ENCODE measurements at regions not wholly inside any gene's neighbourhood (a gene's known extent, or its start where the extent isn't known, plus 50 kb on each side); places are given as distances from the start of the nearest gene placed in this dataset.

DNA sequence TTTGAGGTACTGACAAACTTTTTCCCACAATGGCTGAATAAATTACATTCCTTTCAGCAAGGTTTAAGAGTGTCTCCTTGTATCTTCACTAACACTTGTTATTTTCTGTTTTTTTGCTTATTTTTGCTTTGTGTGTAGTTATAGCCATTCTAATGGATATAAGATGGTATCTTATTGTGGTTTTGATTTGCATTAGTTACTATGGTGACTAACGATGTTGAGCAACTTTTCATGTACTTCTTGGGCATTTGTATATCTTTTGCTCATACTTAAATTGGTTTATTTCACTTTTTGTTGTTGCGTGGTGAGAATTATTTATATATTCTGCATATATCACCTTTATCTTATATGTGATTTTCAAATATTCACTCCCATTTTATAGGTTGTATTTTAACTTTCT lies 79.9 kb upstream of the FSIP2 start (continued):
- no peak for TF ChIP-seq CSDC2 (CRISPR knock-in tag; IDR thresholded peaks at IDR 0.05)
- TF ChIP-seq TCF4 (CRISPR knock-in tag; IDR thresholded peaks at IDR 0.05; ENCODE audit: borderline replicate concordance) = no peak
- TF ChIP-seq ZFP30 (CRISPR knock-in tag; IDR thresholded peaks at IDR 0.05) = no peak
- TF ChIP-seq ISL1 (CRISPR knock-in tag; IDR thresholded peaks at IDR 0.05) = no peak

DNA sequence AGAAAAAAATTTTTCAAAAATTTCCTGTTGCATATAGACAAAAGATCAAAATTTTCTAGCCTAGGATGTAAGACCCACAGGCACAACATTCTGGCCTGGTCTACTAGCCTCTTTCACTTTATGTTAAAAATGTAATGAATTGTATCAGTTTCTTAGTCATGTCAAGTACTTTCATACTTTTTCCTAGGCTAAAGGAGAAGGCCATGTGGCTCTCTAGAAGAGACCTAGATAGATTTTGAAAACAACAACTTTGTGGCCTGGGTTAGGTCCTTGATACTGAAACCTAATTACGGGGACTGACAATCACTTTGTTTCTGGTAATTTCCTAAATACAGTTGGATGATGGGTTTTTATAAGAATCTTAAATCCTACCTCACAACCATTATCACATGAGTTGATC lies 74.8 kb upstream of the FSIP2 start:
- TF ChIP-seq RARB (CRISPR knock-in tag; IDR thresholded peaks at IDR 0.05) (no peak), BACH2 (CRISPR knock-in tag; IDR thresholded peaks at IDR 0.05; ENCODE audit: borderline replicate concordance) (no peak), ISL1 (CRISPR knock-in tag; IDR thresholded peaks at IDR 0.05) (no peak), ZNF8 (CRISPR knock-in tag; IDR thresholded peaks at IDR 0.05) (no peak), TOX (CRISPR knock-in tag; IDR thresholded peaks at IDR 0.05; ENCODE audit: borderline replicate concordance) (no peak), OSR1 (CRISPR knock-in tag; IDR thresholded peaks at IDR 0.05) (no peak)
- TF ChIP-seq, protein P1, sequence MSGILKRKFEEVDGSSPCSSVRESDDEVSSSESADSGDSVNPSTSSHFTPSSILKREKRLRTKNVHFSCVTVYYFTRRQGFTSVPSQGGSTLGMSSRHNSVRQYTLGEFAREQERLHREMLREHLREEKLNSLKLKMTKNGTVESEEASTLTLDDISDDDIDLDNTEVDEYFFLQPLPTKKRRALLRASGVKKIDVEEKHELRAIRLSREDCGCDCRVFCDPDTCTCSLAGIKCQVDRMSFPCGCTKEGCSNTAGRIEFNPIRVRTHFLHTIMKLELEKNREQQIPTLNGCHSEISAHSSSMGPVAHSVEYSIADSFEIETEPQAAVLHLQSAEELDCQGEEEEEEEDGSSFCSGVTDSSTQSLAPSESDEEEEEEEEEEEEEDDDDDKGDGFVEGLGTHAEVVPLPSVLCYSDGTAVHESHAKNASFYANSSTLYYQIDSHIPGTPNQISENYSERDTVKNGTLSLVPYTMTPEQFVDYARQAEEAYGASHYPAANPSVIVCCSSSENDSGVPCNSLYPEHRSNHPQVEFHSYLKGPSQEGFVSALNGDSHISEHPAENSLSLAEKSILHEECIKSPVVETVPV (CRISPR knock-in tag; IDR thresholded peaks at IDR 0.05) = no peak
- TF ChIP-seq, protein P2, sequence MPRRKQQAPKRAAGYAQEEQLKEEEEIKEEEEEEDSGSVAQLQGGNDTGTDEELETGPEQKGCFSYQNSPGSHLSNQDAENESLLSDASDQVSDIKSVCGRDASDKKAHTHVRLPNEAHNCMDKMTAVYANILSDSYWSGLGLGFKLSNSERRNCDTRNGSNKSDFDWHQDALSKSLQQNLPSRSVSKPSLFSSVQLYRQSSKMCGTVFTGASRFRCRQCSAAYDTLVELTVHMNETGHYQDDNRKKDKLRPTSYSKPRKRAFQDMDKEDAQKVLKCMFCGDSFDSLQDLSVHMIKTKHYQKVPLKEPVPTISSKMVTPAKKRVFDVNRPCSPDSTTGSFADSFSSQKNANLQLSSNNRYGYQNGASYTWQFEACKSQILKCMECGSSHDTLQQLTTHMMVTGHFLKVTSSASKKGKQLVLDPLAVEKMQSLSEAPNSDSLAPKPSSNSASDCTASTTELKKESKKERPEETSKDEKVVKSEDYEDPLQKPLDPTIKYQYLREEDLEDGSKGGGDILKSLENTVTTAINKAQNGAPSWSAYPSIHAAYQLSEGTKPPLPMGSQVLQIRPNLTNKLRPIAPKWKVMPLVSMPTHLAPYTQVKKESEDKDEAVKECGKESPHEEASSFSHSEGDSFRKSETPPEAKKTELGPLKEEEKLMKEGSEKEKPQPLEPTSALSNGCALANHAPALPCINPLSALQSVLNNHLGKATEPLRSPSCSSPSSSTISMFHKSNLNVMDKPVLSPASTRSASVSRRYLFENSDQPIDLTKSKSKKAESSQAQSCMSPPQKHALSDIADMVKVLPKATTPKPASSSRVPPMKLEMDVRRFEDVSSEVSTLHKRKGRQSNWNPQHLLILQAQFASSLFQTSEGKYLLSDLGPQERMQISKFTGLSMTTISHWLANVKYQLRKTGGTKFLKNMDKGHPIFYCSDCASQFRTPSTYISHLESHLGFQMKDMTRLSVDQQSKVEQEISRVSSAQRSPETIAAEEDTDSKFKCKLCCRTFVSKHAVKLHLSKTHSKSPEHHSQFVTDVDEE (CRISPR knock-in tag; IDR thresholded peaks at IDR 0.05) = no peak
- TF ChIP-seq, protein P3, sequence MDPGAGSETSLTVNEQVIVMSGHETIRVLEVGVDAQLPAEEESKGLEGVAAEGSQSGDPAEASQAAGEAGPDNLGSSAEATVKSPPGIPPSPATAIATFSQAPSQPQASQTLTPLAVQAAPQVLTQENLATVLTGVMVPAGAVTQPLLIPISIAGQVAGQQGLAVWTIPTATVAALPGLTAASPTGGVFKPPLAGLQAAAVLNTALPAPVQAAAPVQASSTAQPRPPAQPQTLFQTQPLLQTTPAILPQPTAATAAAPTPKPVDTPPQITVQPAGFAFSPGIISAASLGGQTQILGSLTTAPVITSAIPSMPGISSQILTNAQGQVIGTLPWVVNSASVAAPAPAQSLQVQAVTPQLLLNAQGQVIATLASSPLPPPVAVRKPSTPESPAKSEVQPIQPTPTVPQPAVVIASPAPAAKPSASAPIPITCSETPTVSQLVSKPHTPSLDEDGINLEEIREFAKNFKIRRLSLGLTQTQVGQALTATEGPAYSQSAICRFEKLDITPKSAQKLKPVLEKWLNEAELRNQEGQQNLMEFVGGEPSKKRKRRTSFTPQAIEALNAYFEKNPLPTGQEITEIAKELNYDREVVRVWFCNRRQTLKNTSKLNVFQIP (CRISPR knock-in tag; IDR thresholded peaks at IDR 0.05; ENCODE audit: borderline replicate concordance, low read depth) = no peak
- ATAC-seq = no peak

DNA sequence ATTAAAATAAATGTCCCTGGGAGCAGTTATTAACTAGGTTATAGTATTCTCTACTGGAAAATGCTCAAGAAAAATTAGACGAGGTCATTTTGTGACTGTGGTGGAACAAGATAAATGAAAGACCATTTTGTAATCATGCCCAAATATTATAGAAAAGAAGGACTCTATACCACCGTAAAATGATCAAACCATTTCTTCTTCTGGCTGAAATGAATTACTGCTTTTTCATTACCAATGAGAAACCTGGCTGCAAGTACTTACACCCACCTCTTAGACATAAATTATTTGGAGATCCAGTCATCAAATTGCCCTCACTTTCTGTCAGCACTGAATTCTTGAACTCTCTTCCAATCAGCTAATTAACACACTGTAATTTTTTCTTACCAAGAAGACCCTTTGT lies 74.2 kb upstream of the FSIP2 start:
- no peak for ATAC-seq
- no peak for TF ChIP-seq ISL1 (CRISPR knock-in tag; IDR thresholded peaks at IDR 0.05)
- no peak for TF ChIP-seq ZFP30 (CRISPR knock-in tag; IDR thresholded peaks at IDR 0.05)
- TF ChIP-seq CSDC2 (CRISPR knock-in tag; IDR thresholded peaks at IDR 0.05) = no peak
- no peak for TF ChIP-seq ZNF565 (CRISPR knock-in tag; conservative IDR thresholded peaks at IDR 0.05; ENCODE audit: low read depth)

DNA sequence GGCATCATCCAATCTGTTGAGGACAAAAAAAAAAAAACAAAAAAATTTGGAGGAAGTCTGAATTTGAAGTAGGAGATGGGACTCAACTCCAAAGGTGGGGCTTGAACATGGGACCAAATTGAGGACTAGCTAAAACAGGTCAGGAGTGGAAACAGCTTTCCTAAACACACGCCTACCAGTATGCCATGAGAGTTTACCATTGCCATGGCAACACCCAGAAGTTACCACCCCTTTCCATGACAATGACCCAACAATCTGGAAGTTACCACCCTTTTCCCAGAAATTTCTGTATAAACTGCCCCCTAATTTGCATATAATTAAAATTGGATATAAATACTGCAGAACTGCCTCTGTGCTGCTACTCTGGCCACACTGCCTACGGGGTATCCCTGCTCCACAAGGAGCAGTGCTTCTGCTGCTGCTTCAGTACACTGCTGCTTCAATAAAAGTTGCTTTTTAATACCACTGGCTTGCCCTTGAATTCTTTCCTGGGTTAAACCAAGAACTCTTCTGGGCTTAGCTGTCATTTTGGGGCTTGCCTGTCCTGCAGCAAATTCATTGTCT lies 73.3 kb upstream of the FSIP2 start:
- ATAC-seq = no peak
- no peak for TF ChIP-seq CSDC2 (CRISPR knock-in tag; IDR thresholded peaks at IDR 0.05)
- TF ChIP-seq RARB (CRISPR knock-in tag; IDR thresholded peaks at IDR 0.05) = no peak
- TF ChIP-seq GLIS3 (CRISPR knock-in tag; IDR thresholded peaks at IDR 0.05) = no peak
- TF ChIP-seq, protein P1 (CRISPR knock-in tag; IDR thresholded peaks at IDR 0.05) = no peak
- TF ChIP-seq ZFP3 (CRISPR knock-in tag; IDR thresholded peaks at IDR 0.05) = no peak
- no peak for TF ChIP-seq ZFP30 (CRISPR knock-in tag; IDR thresholded peaks at IDR 0.05)
- TF ChIP-seq ARNTL (CRISPR knock-in tag; IDR thresholded peaks at IDR 0.05; ENCODE audit: borderline replicate concordance, low read depth) = no peak
- TF ChIP-seq ZNF8 (CRISPR knock-in tag; IDR thresholded peaks at IDR 0.05) = no peak
- no peak for TF ChIP-seq BACH2 (CRISPR knock-in tag; IDR thresholded peaks at IDR 0.05; ENCODE audit: borderline replicate concordance)
- TF ChIP-seq OSR1 (CRISPR knock-in tag; IDR thresholded peaks at IDR 0.05) = no peak
- no peak for TF ChIP-seq ISL1 (CRISPR knock-in tag; IDR thresholded peaks at IDR 0.05)
- TF ChIP-seq, protein P3 (CRISPR knock-in tag; IDR thresholded peaks at IDR 0.05; ENCODE audit: borderline replicate concordance, low read depth) = no peak
- no peak for TF ChIP-seq ZNF70 (CRISPR knock-in tag; IDR thresholded peaks at IDR 0.05)
- TF ChIP-seq ESRRG (CRISPR knock-in tag; IDR thresholded peaks at IDR 0.05) = no peak
- TF ChIP-seq, protein P2 (CRISPR knock-in tag; IDR thresholded peaks at IDR 0.05) = no peak
- TF ChIP-seq, protein P4, sequence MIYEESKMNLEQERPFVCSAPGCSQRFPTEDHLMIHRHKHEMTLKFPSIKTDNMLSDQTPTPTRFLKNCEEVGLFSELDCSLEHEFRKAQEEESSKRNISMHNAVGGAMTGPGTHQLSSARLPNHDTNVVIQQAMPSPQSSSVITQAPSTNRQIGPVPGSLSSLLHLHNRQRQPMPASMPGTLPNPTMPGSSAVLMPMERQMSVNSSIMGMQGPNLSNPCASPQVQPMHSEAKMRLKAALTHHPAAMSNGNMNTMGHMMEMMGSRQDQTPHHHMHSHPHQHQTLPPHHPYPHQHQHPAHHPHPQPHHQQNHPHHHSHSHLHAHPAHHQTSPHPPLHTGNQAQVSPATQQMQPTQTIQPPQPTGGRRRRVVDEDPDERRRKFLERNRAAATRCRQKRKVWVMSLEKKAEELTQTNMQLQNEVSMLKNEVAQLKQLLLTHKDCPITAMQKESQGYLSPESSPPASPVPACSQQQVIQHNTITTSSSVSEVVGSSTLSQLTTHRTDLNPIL (CRISPR knock-in tag; IDR thresholded peaks at IDR 0.05; ENCODE audit: low read depth) = no peak

All from SK-N-SH treated with all-trans-retinoic acid at 6 μM for 48 hours (cell line).